Urinary bladder (tissue), 3 donors: ENCODE measurements at regions not wholly inside any gene's neighbourhood (a gene's known extent, or its start where the extent isn't known, plus 50 kb on each side); places are given as distances from the start of the nearest gene placed in this dataset.

Experiments used
- DNase-seq: peaks from one replicate; pipeline ENCODE4 v3.0.0-alpha.2; 2015; ENCODE audit errors: extremely low spot score
- H3K27ac ChIP-seq: one replicate; pipeline ENCODE4 v1.5.1; 2013; ENCODE audit warnings: low read depth, mild to moderate bottlenecking, moderate library complexity
- H3K36me3 ChIP-seq: one replicate; pipeline ENCODE4 v1.6.1; 2013; ENCODE audit warnings: mild to moderate bottlenecking, moderate library complexity; ENCODE audit not compliant: insufficient read depth
- H3K4me1 ChIP-seq: one replicate; pipeline ENCODE4 v1.6.1; 2013; ENCODE audit warnings: mild to moderate bottlenecking, moderate library complexity; ENCODE audit not compliant: insufficient read depth
- H3K4me3 ChIP-seq: one replicate; pipeline ENCODE4 v1.5.1; 2013; ENCODE audit warnings: low read depth, low read length
- WGBS: extraction: QIAGEN DNeasy Blood & Tissue Kit; methylation state at CpG from one replicate; pipeline ENCODE4 v1.1.7; 2013; 5-methylcytosine and 5-hydroxymethylcytosine counted together
- donor health status: healthy with polysubstance abuse.
- donor health status: healthy.

DNA sequence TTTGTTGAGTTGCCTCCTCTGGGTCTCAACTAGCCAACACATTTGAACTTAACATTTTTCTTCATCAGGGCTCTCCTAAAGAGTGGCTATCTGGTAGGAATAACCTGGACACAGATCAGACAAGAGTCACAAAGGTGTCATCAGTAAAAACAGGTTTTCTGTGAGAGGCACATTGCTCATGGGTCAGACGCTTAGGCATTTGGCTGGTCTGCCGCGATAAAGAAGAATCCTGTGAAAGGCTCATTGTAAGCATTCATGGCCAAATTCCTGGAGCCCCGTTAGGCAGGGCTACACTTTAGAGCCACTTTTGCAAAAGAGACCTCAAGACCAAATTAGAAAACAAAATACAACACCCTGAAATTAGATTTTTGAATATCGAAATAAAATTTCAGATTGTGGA lies 64.2 kb upstream of the PDE4B start:
- Histone ChIP-seq H3K4me3 (no peak overlapping the region), H3K36me3 (no peaks in the 10 kb centered on the region), H3K4me1 (no peaks in the 10 kb centered on the region), H3K27ac (no peak overlapping the region)
- no peak for DNase-seq
- whole genome bisulfite sequencing: 70% methylated on average over 5 of the region's 5 CpGs

- WGBS: 44% methylated on average over 2 of the region's 2 CpGs
- no peak overlapping the region for H3K27ac ChIP-seq
- no peaks in the 10 kb centered on the region for H3K36me3 ChIP-seq
- DNase-seq: no peak
- no peaks in the 10 kb centered on the region for H3K4me1 ChIP-seq
- no peak overlapping the region for H3K4me3 ChIP-seq
These were observed 63.4 kb upstream of the PDE4B start for GRCh38 chr1:65729259-65729658.

DNA sequence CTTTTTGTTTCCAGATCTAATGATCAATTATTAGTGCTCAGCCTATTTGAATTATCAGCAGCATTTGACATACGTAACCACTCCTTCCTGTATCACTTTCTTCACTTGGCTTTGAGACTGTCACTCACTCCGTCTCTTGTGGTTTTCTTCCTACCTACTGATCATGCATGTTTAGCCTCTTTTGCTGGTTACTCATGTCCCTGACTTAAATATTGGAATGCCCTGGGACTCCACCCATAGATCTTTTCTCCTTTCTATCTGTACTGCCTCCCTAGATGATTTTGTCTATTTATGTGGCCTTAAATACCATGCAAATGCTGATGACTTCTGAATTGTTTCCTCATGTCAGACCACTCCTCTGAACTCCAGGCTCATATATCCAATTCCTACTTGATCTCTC lies 57.7 kb upstream of the PDE4B start:
- H3K36me3 ChIP-seq: no peaks in the 10 kb centered on the region
- 83% methylated on average over 2 of the region's 2 CpGs for WGBS

GRCh38 chr1:65741993-65742392 lies 50.7 kb upstream of the PDE4B start:
- no peak overlapping the region for H3K4me3 ChIP-seq
- DNase-seq: no peak
- no peaks in the 10 kb centered on the region for H3K4me1 ChIP-seq
- H3K36me3 ChIP-seq: no peaks in the 10 kb centered on the region
- H3K27ac ChIP-seq: no peak overlapping the region
- WGBS: 84% methylated on average over 2 of the region's 2 CpGs

More for the DNA sequence above, 57.7 kb upstream of the PDE4B start:
- Histone ChIP-seq H3K4me3 (no peak overlapping the region), H3K4me1 (no peaks in the 10 kb centered on the region), H3K27ac (no peak overlapping the region)
- DNase-seq: no peak
